ENCODE measurements at regions not wholly inside any gene's neighbourhood (a gene's known extent, or its start where the extent isn't known, plus 50 kb on each side); places are given as distances from the start of the nearest gene placed in this dataset.

- no peak overlapping the region for H2AFZ ChIP-seq (ENCODE audit: insufficient read depth, low read length, poor library complexity)
- no peak overlapping the region for H3K4ac ChIP-seq (ENCODE audit: low read depth, low read length)
- H3K79me2 ChIP-seq (ENCODE audit: control insufficient read depth, insufficient read depth, low read length, poor library complexity): no peaks in the 10 kb centered on the region
- no CpG with 5 or more reads among the region's 16 CpGs for WGBS (ENCODE audit: extremely low coverage, insufficient coverage, insufficient read length)
- no peak overlapping the region for H2AK5ac ChIP-seq (ENCODE audit: low read length)
- no peak overlapping the region for H3K27ac ChIP-seq (ENCODE audit: low read depth, low read length)
- no peaks in the 10 kb centered on the region for H3K36me3 ChIP-seq (ENCODE audit: control insufficient read depth in 1 of 2, insufficient read depth in 2 of 2, low read length in 2 of 2)
- H2BK5ac ChIP-seq (ENCODE audit: low read depth, low read length, poor library complexity): no peak overlapping the region
- H3K27me3 ChIP-seq (ENCODE audit: insufficient read depth, low read length): no peaks in the 10 kb centered on the region
- H4K12ac ChIP-seq (ENCODE audit: low read depth, low read length): no peak overlapping the region
- peaks cover 3% of the 10 kb centered on the region for H3K9me3 ChIP-seq (ENCODE audit: insufficient read depth, low read depth, low read length)
- H3K23ac ChIP-seq (ENCODE audit: low read length): no peak overlapping the region
- no peak overlapping the region for H4K91ac ChIP-seq (ENCODE audit: low read depth, low read length)
- no peak overlapping the region for H3K14ac ChIP-seq (ENCODE audit: low read length)
- no peak overlapping the region for H4K8ac ChIP-seq (ENCODE audit: low read depth, low read length)
- H3K4me3 ChIP-seq (ENCODE audit: low read depth, low read length): no peak overlapping the region
- DNase-seq: no peak
- no peak overlapping the region for H2BK12ac ChIP-seq (ENCODE audit: low read length)
- H3K18ac ChIP-seq (ENCODE audit: low read length): no peak overlapping the region
- no peaks in the 10 kb centered on the region for H3K79me1 ChIP-seq (ENCODE audit: low read length)
- H2BK120ac ChIP-seq (ENCODE audit: insufficient read depth, low read length, poor library complexity): no peak overlapping the region
- H3K9ac ChIP-seq (ENCODE audit: low read length): no peak overlapping the region
- no peaks in the 10 kb centered on the region for H3K4me1 ChIP-seq (ENCODE audit: control insufficient read depth in 1 of 2, insufficient read depth in 2 of 2, low read length in 2 of 2)
- H3K4me2 ChIP-seq (ENCODE audit: low read length): no peak overlapping the region
Measured at GRCh38 chr9:135030566-135031226, 56.8 kb upstream of the OLFM1 start.

- H3K9me3 ChIP-seq (ENCODE audit: insufficient read depth, low read depth, low read length): peaks cover 6% of the 10 kb centered on the region
- H4K8ac ChIP-seq (ENCODE audit: low read depth, low read length): no peak overlapping the region
- H3K4me3 ChIP-seq (ENCODE audit: low read depth, low read length): no peak overlapping the region
- WGBS (ENCODE audit: extremely low coverage, insufficient coverage, insufficient read length): no CpG with 5 or more reads among the region's 13 CpGs
- H3K27me3 ChIP-seq (ENCODE audit: insufficient read depth, low read length): no peaks in the 10 kb centered on the region
- no peak overlapping the region for H2BK12ac ChIP-seq (ENCODE audit: low read length)
- no peaks in the 10 kb centered on the region for H3K79me2 ChIP-seq (ENCODE audit: control insufficient read depth, insufficient read depth, low read length, poor library complexity)
- no peak overlapping the region for H2BK5ac ChIP-seq (ENCODE audit: low read depth, low read length, poor library complexity)
- H3K23ac ChIP-seq (ENCODE audit: low read length): no peak overlapping the region
- no peak overlapping the region for H2BK120ac ChIP-seq (ENCODE audit: insufficient read depth, low read length, poor library complexity)
- no peak overlapping the region for H3K4ac ChIP-seq (ENCODE audit: low read depth, low read length)
- no peaks in the 10 kb centered on the region for H3K36me3 ChIP-seq (ENCODE audit: control insufficient read depth in 1 of 2, insufficient read depth in 2 of 2, low read length in 2 of 2)
- H3K4me2 ChIP-seq (ENCODE audit: low read length): no peak overlapping the region
- H3K18ac ChIP-seq (ENCODE audit: low read length): no peak overlapping the region
- DNase-seq: no peak
- no peak overlapping the region for H4K91ac ChIP-seq (ENCODE audit: low read depth, low read length)
- H3K79me1 ChIP-seq (ENCODE audit: low read length): no peaks in the 10 kb centered on the region
- no peak overlapping the region for H2AK5ac ChIP-seq (ENCODE audit: low read length)
- no peak overlapping the region for H3K9ac ChIP-seq (ENCODE audit: low read length)
- H2AFZ ChIP-seq (ENCODE audit: insufficient read depth, low read length, poor library complexity): no peak overlapping the region
- no peaks in the 10 kb centered on the region for H3K4me1 ChIP-seq (ENCODE audit: control insufficient read depth in 1 of 2, insufficient read depth in 2 of 2, low read length in 2 of 2)
- H3K14ac ChIP-seq (ENCODE audit: low read length): no peak overlapping the region
- no peak overlapping the region for H3K27ac ChIP-seq (ENCODE audit: low read depth, low read length)
- no peak overlapping the region for H4K12ac ChIP-seq (ENCODE audit: low read depth, low read length)
Measured at GRCh38 chr9:135032041-135032835, 55.2 kb upstream of the OLFM1 start.

- DNase-seq: no peak
- Histone ChIP-seq H2BK12ac (ENCODE audit: low read length) (no peak overlapping the region), H2BK5ac (ENCODE audit: low read depth, low read length, poor library complexity) (no peak overlapping the region), H3K9ac (ENCODE audit: low read length) (no peak overlapping the region), H3K14ac (ENCODE audit: low read length) (no peak overlapping the region), H3K9me3 (ENCODE audit: insufficient read depth, low read depth, low read length) (peaks cover 6% of the 10 kb centered on the region), H3K4me1 (ENCODE audit: control insufficient read depth in 1 of 2, insufficient read depth in 2 of 2, low read length in 2 of 2) (no peaks in the 10 kb centered on the region), H3K27ac (ENCODE audit: low read depth, low read length) (no peak overlapping the region), H3K79me1 (ENCODE audit: low read length) (no peaks in the 10 kb centered on the region), H3K4ac (ENCODE audit: low read depth, low read length) (no peak overlapping the region), H3K79me2 (ENCODE audit: control insufficient read depth, insufficient read depth, low read length, poor library complexity) (no peaks in the 10 kb centered on the region), H3K23ac (ENCODE audit: low read length) (no peak overlapping the region), H4K91ac (ENCODE audit: low read depth, low read length) (no peak overlapping the region), H3K18ac (ENCODE audit: low read length) (no peak overlapping the region), H4K12ac (ENCODE audit: low read depth, low read length) (no peak overlapping the region), H2AK5ac (ENCODE audit: low read length) (no peak overlapping the region), H4K8ac (ENCODE audit: low read depth, low read length) (no peak overlapping the region), H3K27me3 (ENCODE audit: insufficient read depth, low read length) (no peaks in the 10 kb centered on the region), H2AFZ (ENCODE audit: insufficient read depth, low read length, poor library complexity) (no peak overlapping the region), H3K4me2 (ENCODE audit: low read length) (no peak overlapping the region), H3K36me3 (ENCODE audit: control insufficient read depth in 1 of 2, insufficient read depth in 2 of 2, low read length in 2 of 2) (no peaks in the 10 kb centered on the region), H3K4me3 (ENCODE audit: low read depth, low read length) (no peak overlapping the region), H2BK120ac (ENCODE audit: insufficient read depth, low read length, poor library complexity) (no peak overlapping the region)
- WGBS (ENCODE audit: extremely low coverage, insufficient coverage, insufficient read length): no CpG with 5 or more reads among the region's 22 CpGs
Measured at GRCh38 chr9:135032868-135033460, 54.5 kb upstream of the OLFM1 start.

GRCh38 chr9:135033487-135033886 is 54.0 kb upstream of the OLFM1 start:
- H3K9ac ChIP-seq (ENCODE audit: low read length): no peak overlapping the region
- no peak overlapping the region for H2AFZ ChIP-seq (ENCODE audit: insufficient read depth, low read length, poor library complexity)
- no peak overlapping the region for H4K91ac ChIP-seq (ENCODE audit: low read depth, low read length)
- H3K36me3 ChIP-seq (ENCODE audit: control insufficient read depth in 1 of 2, insufficient read depth in 2 of 2, low read length in 2 of 2): no peaks in the 10 kb centered on the region
- no peak overlapping the region for H3K4me3 ChIP-seq (ENCODE audit: low read depth, low read length)
- no peaks in the 10 kb centered on the region for H3K4me1 ChIP-seq (ENCODE audit: control insufficient read depth in 1 of 2, insufficient read depth in 2 of 2, low read length in 2 of 2)
- H3K27me3 ChIP-seq (ENCODE audit: insufficient read depth, low read length): no peaks in the 10 kb centered on the region
- H2AK5ac ChIP-seq (ENCODE audit: low read length): no peak overlapping the region
- no peaks in the 10 kb centered on the region for H3K79me1 ChIP-seq (ENCODE audit: low read length)
- no peak for DNase-seq
- no peak overlapping the region for H3K4me2 ChIP-seq (ENCODE audit: low read length)
- no peak overlapping the region for H3K23ac ChIP-seq (ENCODE audit: low read length)
- no peak overlapping the region for H3K18ac ChIP-seq (ENCODE audit: low read length)
- no peak overlapping the region for H4K8ac ChIP-seq (ENCODE audit: low read depth, low read length)
- no peak overlapping the region for H4K12ac ChIP-seq (ENCODE audit: low read depth, low read length)
- H3K9me3 ChIP-seq (ENCODE audit: insufficient read depth, low read depth, low read length): peaks cover 6% of the 10 kb centered on the region
- no CpG with 5 or more reads among the region's 7 CpGs for WGBS (ENCODE audit: extremely low coverage, insufficient coverage, insufficient read length)
- no peak overlapping the region for H3K14ac ChIP-seq (ENCODE audit: low read length)
- no peak overlapping the region for H3K4ac ChIP-seq (ENCODE audit: low read depth, low read length)
- H2BK5ac ChIP-seq (ENCODE audit: low read depth, low read length, poor library complexity): no peak overlapping the region
- no peaks in the 10 kb centered on the region for H3K79me2 ChIP-seq (ENCODE audit: control insufficient read depth, insufficient read depth, low read length, poor library complexity)
- H3K27ac ChIP-seq (ENCODE audit: low read depth, low read length): no peak overlapping the region
- no peak overlapping the region for H2BK120ac ChIP-seq (ENCODE audit: insufficient read depth, low read length, poor library complexity)
- no peak overlapping the region for H2BK12ac ChIP-seq (ENCODE audit: low read length)

Data from trophoblast cell (in vitro differentiated cells and primary cell).